NK-92 (cell line): ENCODE measurements at regions not wholly inside any gene's neighbourhood (a gene's known extent, or its start where the extent isn't known, plus 50 kb on each side); places are given as distances from the start of the nearest gene placed in this dataset.
"Not testable (repeated sequence)": the region's sequence is repeated elsewhere in the genome, so short reads cannot be mapped to it uniquely, and the experiment has no call there.

Source experiments
- DNase-seq: peaks from one replicate; lab custom pipeline; 2025; ENCODE audit not compliant: unreplicated experiment; lab: John Stamatoyannopoulos, UW

DNA sequence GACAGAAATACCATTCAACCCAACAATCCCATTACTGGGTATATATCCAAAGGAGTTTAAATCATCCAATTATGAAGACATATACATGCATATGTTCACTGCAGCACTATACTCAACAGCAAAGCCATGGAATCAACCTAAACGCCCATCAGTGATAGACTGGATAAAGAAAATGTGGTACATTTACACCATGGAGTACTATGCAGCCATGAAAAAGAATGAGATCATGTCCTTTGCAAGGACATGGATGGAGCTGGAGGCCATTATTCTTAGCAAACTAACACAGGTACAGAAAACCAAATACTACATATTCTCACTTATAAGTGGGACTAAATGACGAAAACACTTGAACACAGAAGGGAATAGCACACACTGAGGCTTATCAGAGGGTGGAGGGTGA, 230.6 kb upstream of the ETAA1 start:
- DNase-seq: not testable (repeated sequence)

DNA sequence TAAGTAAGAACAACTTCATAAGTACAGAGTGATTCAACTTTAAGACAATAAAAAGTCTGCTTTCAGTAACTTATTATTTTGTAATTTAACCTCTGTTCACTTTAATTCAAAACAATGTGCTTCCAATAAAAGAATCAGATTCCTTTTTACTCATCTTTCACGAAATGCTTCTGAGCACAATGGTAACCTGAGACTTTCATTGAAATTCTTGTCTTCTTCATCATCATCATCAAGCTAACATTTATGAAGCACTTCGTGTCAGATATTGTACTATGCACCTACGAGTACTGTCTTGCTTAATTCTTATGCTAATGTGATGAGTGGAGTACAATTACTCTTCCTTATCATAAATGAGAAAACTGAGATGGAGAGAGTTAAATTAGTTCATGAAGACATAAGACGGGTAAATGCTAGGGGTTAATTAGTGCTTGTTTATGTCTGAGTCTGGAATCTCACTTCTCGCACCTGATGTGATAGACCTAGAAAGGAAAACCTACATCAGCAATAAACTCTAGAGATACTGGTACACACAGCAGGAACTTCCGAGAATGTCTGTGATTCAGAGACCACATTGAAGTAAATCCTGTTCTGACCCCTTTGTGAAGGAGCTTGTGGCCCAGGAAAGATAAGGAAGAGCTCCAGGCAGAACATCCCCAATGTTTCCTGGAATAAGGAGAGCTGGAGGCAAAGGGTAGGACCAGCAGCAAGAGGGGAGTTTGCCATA, 227.6 kb upstream of the ETAA1 start:
- DNase-seq: no peak

DNA sequence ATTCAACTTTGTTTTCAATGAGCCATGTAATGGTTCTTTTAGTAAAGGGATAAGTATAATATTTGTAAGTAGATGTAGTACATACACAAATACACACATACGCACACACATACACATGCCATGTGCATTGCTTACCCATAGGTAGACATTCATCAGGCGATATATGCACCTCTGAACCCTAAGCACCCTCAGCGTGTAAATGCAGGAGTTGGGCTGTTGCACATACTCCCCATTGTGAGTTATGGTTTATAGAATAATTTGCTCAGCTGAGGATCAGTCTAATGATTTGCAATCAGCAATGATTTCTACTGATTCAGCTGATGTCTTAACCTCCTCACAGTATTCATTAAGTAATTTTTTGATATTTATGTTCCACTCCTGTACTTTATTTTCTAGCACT, 217.6 kb upstream of the ETAA1 start:
- DNase-seq: no peak

DNA sequence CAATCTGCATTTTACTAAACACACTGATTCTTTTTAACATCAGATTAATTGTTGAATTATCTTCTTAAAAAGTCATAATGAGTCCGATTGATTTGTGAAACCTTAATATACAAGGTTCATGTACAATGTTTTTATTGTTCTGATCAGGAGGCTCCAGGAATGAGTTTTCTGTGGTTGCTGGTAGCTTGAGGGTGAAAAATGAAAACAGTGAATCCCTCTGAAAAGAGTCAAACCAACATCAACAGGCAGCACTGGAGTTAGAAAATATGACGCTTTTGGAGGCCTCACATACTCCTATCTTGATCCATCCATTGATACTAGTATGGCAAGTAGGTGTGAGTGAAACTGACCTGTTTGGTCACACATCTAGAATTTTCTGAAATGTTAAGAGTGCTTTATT, 216.3 kb upstream of the ETAA1 start:
- DNase-seq: no peak

DNA sequence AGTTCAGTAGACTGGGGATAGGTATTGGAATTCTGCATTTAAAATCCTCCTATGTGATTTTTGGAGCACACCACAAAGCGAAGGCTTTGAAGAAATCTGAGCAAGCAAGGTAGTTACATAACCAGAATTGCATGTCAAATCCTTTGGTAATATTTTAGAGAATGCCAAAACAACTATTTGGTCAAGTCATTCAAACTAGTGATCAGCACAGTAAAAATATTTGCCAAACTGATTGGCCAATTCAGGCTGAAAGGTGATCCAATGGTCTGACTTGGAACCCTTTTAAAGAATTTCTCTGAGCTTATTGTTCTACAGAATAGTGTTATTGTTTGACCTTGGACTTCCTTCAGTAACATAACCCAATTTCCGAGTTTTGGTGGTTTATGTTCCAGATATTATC, 214.2 kb upstream of the ETAA1 start:
- DNase-seq: no peak

DNA sequence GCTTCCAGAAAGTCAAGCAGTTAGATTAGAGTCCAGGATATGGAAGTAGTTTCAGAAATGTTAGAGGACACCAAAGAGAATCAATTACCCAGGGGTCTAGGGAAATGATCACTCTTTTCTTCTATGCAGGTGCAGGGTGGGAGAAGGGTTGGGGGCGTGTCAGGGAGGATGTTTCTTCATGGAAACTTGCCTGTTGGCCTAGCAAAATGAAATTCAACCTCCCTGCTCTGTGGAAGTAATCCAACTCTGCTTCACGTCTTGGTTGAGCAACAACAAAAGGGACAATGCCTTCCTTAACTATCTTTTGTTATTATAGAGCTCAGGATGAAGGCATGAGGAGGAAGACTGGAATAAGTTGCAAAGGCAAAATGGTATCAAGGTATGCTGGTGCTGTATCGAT, 210.8 kb upstream of the ETAA1 start:
- no peak for DNase-seq

DNA sequence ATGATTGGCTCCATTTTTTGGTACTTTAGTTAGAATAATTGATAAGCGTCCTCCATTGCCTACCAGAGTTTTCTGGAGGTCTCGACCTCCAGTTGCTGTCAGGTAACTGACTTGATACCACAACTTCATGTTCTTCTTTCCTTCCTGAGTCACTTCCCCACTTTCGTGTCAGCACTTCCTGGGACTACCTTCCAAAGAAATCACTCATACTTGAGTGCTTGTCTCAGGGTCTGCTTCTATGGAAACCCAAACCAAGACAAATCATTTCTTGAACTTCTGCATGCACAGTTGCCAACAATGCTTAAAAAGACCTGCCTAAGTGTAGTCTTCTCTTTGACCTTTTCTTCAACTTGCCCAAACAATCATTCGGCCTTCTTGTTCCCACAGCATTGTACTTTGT, 210.3 kb upstream of the ETAA1 start:
- DNase-seq: no peak

DNA sequence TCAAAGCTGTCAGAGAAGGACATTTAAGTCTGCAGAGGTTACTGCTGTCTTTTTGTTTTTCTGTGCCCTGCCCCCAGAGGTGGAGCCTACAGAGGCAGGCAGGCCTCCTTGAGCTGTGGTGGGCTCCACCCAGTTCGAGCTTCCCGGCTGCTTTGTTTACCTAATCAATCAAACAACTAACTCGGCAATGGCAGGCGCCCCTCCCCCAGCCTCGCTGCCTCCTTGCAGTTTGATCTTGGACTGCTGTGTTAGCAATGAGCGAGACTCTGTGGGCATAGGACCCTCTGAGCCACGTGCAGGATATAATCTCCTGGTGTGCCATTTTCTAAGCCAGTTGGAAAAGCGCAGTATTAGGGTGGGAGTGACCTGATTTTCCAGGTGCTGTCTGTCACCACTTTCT, 201.8 kb upstream of the ETAA1 start:
- not testable (repeated sequence) for DNase-seq

DNA sequence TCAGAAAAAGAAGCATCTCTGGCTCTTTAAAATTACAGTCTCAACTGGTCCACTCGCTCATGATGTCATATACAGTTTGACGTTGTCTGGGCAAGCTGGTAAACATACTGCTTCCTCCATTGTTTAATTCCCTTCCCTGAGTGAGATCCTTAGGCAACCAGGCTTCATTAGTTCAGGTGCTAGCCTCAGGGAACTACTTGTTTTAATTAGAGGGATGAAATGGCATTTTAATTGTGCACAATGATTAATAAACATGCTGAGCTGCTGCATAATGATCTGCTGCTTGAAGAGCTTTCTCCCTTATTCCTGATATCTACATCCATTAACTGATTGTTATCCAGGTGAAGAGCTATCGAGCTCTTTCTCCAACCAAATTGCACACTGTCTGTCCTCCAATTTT, 195.6 kb upstream of the ETAA1 start:
- no peak for DNase-seq

DNA sequence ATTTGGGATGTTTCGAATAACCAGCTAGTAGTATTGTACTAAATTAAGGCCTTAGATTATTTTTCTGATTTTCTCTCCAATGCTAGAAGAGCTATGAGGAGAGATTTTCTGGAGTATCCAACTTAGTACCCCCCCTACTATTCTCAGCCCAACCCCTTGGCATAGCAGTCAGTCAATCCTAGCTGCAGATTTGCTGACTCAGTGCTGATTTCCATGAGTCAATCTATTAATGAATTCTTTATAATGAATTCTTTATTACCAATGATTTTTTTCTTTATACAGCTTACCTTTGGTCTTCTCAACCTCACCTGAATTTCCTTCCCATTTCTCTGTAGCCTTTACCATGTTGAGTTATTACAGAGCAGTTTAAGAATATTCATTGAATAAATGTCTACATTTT, 192.8 kb upstream of the ETAA1 start:
- DNase-seq: no peak

DNA sequence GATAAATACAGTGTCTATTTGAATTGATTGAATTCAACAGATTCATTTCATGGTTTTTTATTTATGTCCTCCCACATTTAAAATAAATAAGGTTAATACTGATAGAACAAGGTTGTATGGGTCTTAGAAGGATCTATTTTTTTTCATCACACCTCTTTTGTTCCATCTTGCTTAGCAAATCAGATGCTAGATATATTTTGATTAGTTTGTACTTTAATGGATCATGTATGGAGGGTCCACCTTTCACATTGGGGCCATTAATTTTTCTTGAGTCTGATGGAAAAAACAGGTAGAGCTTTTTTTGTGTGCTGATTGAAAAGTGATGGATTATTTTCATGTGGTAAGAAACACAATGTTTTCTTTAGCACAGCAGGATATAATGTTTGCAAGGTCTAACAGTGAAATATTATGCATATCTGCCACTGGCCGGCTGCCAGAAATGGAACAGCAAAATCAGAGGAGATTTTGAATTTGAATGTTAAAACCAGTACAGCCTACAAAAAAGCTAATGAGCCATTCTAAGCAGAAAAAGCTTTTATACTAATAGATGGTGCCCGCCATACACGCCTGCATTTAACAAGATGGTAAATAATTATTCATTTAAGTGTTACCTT, 188.1 kb upstream of the ETAA1 start:
- no peak for DNase-seq

DNA sequence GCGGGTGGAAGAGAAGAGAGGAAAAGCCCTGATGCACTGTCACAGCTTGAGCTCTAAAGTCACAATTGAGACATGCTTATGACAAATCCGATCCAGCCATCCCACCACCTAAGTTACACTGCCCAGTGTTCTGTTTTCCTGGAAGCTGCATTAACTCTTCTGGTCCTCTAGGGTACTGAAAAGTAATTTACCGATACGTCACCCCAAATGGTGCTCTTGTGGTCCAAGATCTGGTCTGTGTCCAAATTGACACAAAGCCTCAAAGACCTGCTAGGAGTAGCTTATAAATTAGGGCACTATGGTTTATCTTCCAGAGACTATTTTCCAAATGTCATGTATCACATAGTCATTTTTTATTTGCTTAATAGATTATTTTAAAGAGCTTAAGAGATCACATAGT, 186.7 kb upstream of the ETAA1 start:
- no peak for DNase-seq

DNA sequence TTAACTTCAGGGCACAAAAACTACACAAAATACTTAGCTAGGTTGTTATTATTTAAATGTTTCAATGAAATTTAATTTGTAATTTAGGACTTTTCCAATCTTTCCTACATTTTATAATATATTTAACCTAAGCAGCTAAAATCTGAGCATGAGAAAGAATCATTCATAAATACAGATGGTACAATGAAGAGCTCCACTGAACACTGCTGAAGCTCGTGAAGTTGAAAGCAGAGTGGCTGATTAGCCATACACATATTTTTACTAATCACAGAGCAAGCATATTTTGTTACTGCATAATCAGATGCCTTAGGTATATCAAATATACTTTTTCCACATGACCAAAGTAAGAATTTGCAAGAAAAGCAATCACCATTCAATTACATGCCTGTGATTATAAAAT, 184.9 kb upstream of the ETAA1 start:
- no peak for DNase-seq

DNA sequence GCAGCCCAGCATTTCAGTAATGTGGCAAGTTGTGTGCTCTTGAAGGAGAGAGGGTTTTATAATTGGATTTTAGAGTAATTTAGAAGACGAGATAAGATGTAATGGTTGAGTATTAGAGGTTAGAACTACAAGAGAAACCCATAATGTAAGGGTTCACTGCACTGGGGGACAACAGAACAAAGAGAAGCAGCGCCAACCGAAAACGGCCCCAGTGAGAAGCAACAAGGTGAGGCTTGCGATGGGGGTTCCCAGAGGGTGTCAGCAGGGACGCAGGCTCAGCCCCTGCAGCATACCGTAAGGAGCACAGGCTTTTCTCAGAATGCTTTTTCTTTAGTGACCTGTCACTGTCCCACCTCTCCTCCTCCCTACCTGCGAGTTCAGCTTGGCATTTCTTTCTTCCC, 183.9 kb upstream of the ETAA1 start:
- DNase-seq: no peak

DNA sequence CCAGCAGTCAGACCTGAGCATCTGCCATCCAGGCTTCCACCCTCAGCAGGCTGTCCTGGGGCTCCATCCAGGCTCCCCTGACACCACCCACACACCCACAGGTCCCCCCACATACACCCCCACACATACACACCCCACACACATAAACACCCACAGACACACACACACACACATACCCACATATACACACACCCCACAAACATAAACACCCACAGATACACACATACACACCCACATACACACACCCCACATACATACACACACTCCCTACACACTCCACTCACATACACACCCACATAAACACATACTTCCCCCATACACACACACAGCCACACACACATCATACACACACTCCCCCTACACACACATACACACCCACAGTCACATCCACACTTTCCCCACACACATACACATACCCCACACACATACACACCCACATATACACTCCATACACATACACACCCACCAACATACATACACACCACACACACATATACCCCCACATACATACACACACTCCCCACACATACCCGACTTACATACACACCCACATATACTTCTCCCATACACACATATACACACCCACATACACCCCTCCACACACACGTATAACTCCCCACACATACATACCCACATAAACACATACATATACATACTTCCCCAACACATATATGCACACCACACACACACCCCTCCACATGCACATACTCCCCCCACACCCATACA, 183.3 kb upstream of the ETAA1 start:
- no peak for DNase-seq

DNA sequence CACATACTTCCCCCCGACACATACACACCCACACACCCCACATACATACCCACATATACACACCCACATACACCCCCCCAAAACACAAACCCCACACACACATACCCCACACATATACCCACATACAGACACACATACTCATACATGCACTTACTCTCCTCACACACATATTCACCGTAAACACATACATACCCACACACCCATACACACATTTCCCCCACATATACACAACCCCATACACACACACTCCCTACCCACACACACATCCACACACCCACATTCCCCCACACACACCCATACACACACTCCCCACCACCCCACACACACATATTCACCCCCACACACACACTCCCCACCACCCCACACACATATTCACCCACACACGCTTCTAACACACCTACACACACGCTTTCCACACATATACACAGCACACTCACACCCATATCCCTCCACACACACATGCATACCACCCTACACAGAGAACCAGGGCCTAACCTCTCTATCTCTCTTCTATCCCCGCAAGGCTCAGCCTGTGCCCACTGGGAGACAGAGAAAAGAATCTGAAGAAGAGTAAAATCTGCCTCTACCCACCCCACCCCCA, 182.4 kb upstream of the ETAA1 start:
- DNase-seq: no peak

DNA sequence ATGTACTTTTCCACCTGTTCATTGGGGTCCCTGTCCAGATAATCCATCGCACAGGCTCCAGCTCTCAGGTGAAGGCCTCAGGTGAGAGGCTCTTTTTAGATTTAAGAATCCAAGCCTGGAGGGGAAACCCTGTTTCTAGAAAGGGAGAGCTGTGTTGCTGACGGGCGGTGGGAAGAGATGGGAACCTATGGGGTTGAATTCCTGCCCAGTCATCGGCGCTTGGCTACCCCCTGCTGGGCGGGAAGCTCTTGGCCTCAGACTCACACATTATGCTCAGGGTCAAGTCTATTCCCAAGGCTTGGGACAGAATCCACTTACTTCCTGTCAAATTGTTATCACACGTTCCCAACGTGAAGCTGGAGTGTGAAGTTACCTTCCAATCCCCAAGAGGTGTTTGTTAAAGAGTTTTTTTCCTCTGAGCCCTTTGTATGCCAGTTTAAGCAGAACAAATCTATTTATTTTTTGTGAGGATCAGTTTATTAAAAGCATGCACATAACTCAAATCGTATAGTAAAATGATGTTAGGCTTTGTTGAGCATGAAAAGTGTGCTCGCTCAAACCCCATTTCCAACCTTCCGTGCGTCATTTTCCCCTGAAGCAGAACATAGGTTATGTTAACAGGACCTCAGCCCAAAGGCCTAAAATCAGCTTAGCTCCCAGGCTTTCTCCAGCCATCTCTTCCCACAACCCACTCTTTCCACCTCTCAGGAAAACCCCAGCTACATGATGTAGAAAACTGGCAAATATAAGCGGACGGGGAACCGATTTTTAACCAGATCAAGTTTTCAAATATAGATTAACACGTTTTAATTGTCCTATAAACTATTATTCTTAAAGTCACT, 181.7 kb upstream of the ETAA1 start:
- no peak for DNase-seq

DNA sequence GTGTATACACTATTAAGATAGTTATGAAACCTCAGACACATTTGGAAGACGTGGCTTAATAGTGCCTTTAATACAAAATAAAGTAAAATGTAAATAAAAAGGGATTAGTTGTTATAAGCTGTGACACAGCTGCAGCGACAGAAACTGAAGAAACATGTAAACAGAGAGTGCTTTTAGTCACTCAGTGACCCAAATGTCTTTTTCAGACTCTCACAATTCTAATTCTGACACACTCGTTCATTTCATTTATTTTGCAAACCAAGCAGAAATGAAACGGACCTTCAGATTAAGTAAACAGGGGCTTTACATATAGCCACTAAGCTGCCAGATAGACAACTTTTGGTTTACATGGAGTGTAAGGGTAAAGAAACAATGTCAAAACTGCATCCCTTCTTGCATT, 181.0 kb upstream of the ETAA1 start:
- no peak for DNase-seq

DNA sequence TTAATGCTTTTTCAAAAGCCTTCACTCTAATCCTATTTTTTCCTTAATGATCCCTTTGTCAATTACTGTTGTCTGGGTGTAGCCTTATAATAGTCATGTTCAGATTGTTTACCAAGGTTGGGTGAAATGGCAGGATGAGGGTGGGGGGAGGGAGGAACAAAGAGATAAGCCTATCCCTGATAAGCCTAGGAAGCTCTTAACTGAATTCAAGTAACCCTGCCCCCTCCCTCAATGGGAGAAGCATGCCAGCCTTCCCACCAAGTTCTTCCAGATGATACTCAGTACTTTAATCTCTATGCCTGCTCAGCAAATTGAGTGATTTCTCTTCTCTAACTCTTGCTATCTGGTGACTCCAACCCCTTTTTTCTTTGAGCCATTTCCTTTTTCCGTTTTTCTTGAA, 180.3 kb upstream of the ETAA1 start:
- DNase-seq: no peak

DNA sequence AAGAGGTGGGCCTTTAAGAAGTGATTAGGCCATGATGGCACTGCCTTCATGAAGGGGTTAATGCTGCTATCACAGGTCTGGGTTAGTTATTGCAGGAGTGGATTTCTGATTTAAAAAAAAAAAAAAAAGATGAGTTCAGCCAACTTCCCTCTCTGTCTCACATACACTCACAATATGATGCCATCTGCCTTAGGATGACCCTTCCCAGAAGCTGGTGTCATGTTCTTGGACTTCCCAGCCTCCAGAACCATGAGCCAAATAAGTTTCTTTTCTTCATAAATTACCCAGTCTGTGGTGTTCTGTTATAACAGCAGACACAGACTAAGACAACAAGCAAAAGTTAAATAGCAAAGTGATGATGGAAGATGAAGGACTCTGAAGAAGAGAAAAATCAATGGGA, 179.7 kb upstream of the ETAA1 start:
- DNase-seq: no peak

DNA sequence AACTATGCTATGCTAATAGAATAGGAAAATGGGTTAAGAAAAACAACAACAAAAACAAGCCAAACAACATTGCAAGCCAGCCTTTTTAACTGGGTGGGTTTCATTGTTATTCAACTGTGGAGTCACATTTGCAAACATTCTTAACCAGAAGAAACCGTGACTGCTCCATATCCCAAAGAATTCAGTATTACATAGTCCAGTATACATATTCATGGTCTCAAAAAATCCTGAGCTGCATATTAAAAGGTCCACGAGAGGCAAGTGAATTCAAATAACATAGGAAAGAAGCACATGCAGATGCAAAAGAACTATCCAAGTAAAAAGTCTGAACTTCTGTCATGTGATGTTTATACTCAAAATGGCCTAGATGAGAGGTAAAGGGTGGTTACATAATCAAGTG, 179.1 kb upstream of the ETAA1 start:
- no peak for DNase-seq
